Esophagus squamous epithelium (tissue), 4 donors: ENCODE measurements at regions not wholly inside any gene's neighbourhood (a gene's known extent, or its start where the extent isn't known, plus 50 kb on each side); places are given as distances from the start of the nearest gene placed in this dataset.
"Not testable (repeated sequence)": the region's sequence is repeated elsewhere in the genome, so short reads cannot be mapped to it uniquely, and the experiment has no call there.

Source experiments
- CTCF ChIP-seq, 6 experiments: fragments of 450-650 bp in 4 of 6; fragments of 200-600 bp in 2 of 6; sonication (generic) in 2 of 6; IDR thresholded peaks; one replicate each; pipeline ENCODE4 v1.5.1; 2016 to 2019; ENCODE audit warnings: antibody characterized with exemption in 6 of 6, mild to moderate bottlenecking in 4 of 6, moderate library complexity in 4 of 6
- POLR2A ChIP-seq, 4 donors: fragments of 450-650 bp; IDR thresholded peaks; one replicate each; pipeline ENCODE4 v1.6.1; 2017; ENCODE audit warnings: antibody characterized with exemption in 4 of 4, mild to moderate bottlenecking in 4 of 4, moderate library complexity in 3 of 4

- TF ChIP-seq POLR2A, CTCF (IDR thresholded peaks at IDR 0.05): not testable (repeated sequence)
Observed at GRCh38 chr21:10361214-10361736, 160.1 kb upstream of the TPTE start.
